HEK293T (cell line): ENCODE measurements at regions not wholly inside any gene's neighbourhood (a gene's known extent, or its start where the extent isn't known, plus 50 kb on each side); places are given as distances from the start of the nearest gene placed in this dataset.

Experiments
- BHLHE40 ChIP-seq: fragments of 450-650 bp; IDR thresholded peaks from 2 replicates; pipeline ENCODE4 v1.6.1; 2016; ENCODE audit warnings: mild to moderate bottlenecking, moderate library complexity, borderline replicate concordance
- ELF4 ChIP-seq: fragments of 450-650 bp; IDR thresholded peaks from 2 replicates; pipeline ENCODE4 v1.6.1; 2017; ENCODE audit warnings: antibody characterized with exemption
- FOXA1 ChIP-seq: fragments of 450-650 bp; IDR thresholded peaks from 2 replicates; pipeline ENCODE4 v1.6.1; 2016; ENCODE audit warnings: mild to moderate bottlenecking
- FOXK2 ChIP-seq: fragments of 450-650 bp; IDR thresholded peaks from 2 replicates; pipeline ENCODE4 v1.6.1; 2016; ENCODE audit warnings: mild to moderate bottlenecking
- FOXM1 ChIP-seq: fragments of 450-650 bp; IDR thresholded peaks from 2 replicates; pipeline ENCODE4 v1.6.1; 2017; ENCODE audit warnings: mild to moderate bottlenecking, borderline replicate concordance
- HDGF ChIP-seq: fragments of 450-650 bp; IDR thresholded peaks from 2 replicates; pipeline ENCODE4 v1.6.1; 2017; ENCODE audit warnings: antibody characterized with exemption, borderline replicate concordance
- L3MBTL2 ChIP-seq: fragments of 450-650 bp; conservative IDR thresholded peaks from 2 replicates; pipeline ENCODE4 v1.6.1; 2016; ENCODE audit warnings: mild to moderate bottlenecking
- NFRKB ChIP-seq: fragments of 450-650 bp; IDR thresholded peaks from 2 replicates; pipeline ENCODE4 v1.6.1; 2016; ENCODE audit warnings: mild to moderate bottlenecking, moderate library complexity
- SP1 ChIP-seq: fragments of 450-650 bp; IDR thresholded peaks from 2 replicates; pipeline ENCODE4 v1.6.1; 2017
- SUZ12 ChIP-seq: fragments of 450-650 bp; IDR thresholded peaks from 2 replicates; pipeline ENCODE4 v1.6.1; 2016; ENCODE audit warnings: mild to moderate bottlenecking
- ZNF384 ChIP-seq: fragments of 450-650 bp; IDR thresholded peaks from 2 replicates; pipeline ENCODE4 v1.6.1; 2016

DNA sequence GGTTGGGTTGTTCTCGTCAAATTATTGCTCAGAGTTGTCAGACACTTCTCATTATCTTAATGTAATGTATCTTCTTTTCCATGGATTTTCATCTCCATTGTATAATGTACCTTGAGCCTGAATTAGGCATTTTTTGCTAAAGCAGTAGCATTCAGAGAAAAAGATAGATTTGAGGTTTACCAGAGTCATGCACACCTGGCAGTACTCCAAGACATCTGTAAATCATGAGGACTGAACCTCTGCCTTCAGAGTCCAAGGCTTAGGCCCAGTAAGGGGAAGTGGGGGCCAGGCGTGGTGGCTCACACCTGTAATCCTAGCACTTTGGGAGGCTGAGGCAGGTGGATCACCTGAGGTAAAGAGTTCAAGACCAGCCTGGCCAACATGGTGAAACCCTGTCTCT is 624.3 kb upstream of the MBL2 start:
- TF ChIP-seq FOXA1, result no peak
- TF ChIP-seq ELF4, result no peak
- no peak for TF ChIP-seq SUZ12
- TF ChIP-seq FOXK2, result no peak
- TF ChIP-seq BHLHE40, result no peak
- TF ChIP-seq NFRKB, result no peak
- no peak for TF ChIP-seq SP1
- no peak for TF ChIP-seq ZNF384
- TF ChIP-seq L3MBTL2, result no peak
- no peak for TF ChIP-seq HDGF
- TF ChIP-seq FOXM1, result no peak
